DND-41 (cell line): ENCODE measurements at regions not wholly inside any gene's neighbourhood (a gene's known extent, or its start where the extent isn't known, plus 50 kb on each side); places are given as distances from the start of the nearest gene placed in this dataset.

Experiments
- EZH2 ChIP-seq: IDR thresholded peaks from 3 replicates; pipeline ENCODE4 v1.6.1; 2012; ENCODE audit warnings: borderline replicate concordance, low read depth, mild to moderate bottlenecking, moderate library complexity, low read length, inconsistent platforms; ENCODE audit not compliant: severe bottlenecking
- TF ChIP-seq, protein P1 (sequence below): IDR thresholded peaks from 2 replicates; pipeline ENCODE4 v1.5.1; 2012; ENCODE audit warnings: borderline replicate concordance, low read length, moderate library complexity, mild to moderate bottlenecking; ENCODE audit not compliant: poor library complexity, severe bottlenecking; ENCODE audit errors: extremely low read depth

DNA sequence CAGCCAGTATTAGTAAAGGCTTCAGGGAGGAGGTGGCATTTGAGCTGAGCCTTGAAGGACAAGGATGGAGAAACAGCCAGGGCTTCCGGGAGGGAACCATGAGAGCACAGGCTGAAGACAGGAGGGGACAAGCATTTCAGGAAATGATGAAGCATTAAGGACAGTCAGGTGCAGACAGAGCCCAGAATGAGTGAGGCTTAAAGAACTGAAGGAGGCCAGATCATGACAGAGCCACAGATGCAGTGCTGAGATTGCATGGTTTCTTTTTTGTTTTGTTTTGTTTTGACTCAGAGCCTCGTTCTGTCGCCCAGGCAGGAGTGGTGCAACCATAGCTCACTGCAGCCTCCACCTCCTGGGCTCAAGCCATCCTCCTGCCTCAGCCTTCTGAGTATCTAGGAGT lies 211.5 kb downstream of the SOX9 start:
- TF ChIP-seq, protein P1, sequence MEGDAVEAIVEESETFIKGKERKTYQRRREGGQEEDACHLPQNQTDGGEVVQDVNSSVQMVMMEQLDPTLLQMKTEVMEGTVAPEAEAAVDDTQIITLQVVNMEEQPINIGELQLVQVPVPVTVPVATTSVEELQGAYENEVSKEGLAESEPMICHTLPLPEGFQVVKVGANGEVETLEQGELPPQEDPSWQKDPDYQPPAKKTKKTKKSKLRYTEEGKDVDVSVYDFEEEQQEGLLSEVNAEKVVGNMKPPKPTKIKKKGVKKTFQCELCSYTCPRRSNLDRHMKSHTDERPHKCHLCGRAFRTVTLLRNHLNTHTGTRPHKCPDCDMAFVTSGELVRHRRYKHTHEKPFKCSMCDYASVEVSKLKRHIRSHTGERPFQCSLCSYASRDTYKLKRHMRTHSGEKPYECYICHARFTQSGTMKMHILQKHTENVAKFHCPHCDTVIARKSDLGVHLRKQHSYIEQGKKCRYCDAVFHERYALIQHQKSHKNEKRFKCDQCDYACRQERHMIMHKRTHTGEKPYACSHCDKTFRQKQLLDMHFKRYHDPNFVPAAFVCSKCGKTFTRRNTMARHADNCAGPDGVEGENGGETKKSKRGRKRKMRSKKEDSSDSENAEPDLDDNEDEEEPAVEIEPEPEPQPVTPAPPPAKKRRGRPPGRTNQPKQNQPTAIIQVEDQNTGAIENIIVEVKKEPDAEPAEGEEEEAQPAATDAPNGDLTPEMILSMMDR, result no peak
- no peak for TF ChIP-seq EZH2
